ENCODE measurements at regions not wholly inside any gene's neighbourhood (a gene's known extent, or its start where the extent isn't known, plus 50 kb on each side); places are given as distances from the start of the nearest gene placed in this dataset.

- TF ChIP-seq, protein P1, sequence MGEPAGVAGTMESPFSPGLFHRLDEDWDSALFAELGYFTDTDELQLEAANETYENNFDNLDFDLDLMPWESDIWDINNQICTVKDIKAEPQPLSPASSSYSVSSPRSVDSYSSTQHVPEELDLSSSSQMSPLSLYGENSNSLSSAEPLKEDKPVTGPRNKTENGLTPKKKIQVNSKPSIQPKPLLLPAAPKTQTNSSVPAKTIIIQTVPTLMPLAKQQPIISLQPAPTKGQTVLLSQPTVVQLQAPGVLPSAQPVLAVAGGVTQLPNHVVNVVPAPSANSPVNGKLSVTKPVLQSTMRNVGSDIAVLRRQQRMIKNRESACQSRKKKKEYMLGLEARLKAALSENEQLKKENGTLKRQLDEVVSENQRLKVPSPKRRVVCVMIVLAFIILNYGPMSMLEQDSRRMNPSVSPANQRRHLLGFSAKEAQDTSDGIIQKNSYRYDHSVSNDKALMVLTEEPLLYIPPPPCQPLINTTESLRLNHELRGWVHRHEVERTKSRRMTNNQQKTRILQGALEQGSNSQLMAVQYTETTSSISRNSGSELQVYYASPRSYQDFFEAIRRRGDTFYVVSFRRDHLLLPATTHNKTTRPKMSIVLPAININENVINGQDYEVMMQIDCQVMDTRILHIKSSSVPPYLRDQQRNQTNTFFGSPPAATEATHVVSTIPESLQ (CRISPR knock-in tag; IDR thresholded peaks at IDR 0.05) = no peak
- TF ChIP-seq MYBL2 (CRISPR knock-in tag; IDR thresholded peaks at IDR 0.05) (no peak), JAZF1 (CRISPR knock-in tag; IDR thresholded peaks at IDR 0.05) (no peak), ZNF396 (CRISPR knock-in tag; IDR thresholded peaks at IDR 0.05; ENCODE audit: borderline replicate concordance) (no peak)
Observed at GRCh38 chr3:65166531-65166930, 478.7 kb upstream of the ADAMTS9 start (continued).

GRCh38 chr3:65158023-65158422, 470.2 kb upstream of the ADAMTS9 start:
- ChIA-PET CTCF (interaction anchor here (0.7 to 1.5 kb wide), 2 partner anchors 12 to 47 kb away, joined by 3 read pairs; no protein-coding TSS in a partner anchor), POLR2A (no interaction called here)
- Mint-ChIP-seq H3K36me3 (peaks cover 5% of the 10 kb centered on the region; the same call in 1 of the 2 replicates), H3K9me3 (peaks cover 37% of the 10 kb centered on the region), H3K4me1 (peaks cover 30% of the 10 kb centered on the region), H3K4me3 (no peak overlapping the region), H3K27ac (no peak overlapping the region), H3K27me3 (ENCODE audit: low read depth) (no peaks in the 10 kb centered on the region)
- no peak for TF ChIP-seq AR (CRISPR knock-in tag; IDR thresholded peaks at IDR 0.05)
- no peak for TF ChIP-seq IRF2 (CRISPR knock-in tag; IDR thresholded peaks at IDR 0.05; ENCODE audit: borderline replicate concordance, low read depth)
- TF ChIP-seq ZNF317 (CRISPR knock-in tag; IDR thresholded peaks at IDR 0.05; ENCODE audit: borderline replicate concordance, low read depth) = no peak
- TF ChIP-seq AFF4 (CRISPR knock-in tag; IDR thresholded peaks at IDR 0.05; ENCODE audit: borderline replicate concordance) = no peak
- no peak for TF ChIP-seq TCF7 (CRISPR knock-in tag; IDR thresholded peaks at IDR 0.05; ENCODE audit: low read depth)
- TF ChIP-seq, protein P2, sequence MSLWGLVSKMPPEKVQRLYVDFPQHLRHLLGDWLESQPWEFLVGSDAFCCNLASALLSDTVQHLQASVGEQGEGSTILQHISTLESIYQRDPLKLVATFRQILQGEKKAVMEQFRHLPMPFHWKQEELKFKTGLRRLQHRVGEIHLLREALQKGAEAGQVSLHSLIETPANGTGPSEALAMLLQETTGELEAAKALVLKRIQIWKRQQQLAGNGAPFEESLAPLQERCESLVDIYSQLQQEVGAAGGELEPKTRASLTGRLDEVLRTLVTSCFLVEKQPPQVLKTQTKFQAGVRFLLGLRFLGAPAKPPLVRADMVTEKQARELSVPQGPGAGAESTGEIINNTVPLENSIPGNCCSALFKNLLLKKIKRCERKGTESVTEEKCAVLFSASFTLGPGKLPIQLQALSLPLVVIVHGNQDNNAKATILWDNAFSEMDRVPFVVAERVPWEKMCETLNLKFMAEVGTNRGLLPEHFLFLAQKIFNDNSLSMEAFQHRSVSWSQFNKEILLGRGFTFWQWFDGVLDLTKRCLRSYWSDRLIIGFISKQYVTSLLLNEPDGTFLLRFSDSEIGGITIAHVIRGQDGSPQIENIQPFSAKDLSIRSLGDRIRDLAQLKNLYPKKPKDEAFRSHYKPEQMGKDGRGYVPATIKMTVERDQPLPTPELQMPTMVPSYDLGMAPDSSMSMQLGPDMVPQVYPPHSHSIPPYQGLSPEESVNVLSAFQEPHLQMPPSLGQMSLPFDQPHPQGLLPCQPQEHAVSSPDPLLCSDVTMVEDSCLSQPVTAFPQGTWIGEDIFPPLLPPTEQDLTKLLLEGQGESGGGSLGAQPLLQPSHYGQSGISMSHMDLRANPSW (CRISPR knock-in tag; conservative IDR thresholded peaks at IDR 0.05; ENCODE audit: low read depth) = no peak
- ATAC-seq = no peak
- no peak for DNase-seq (ENCODE audit: low spot score)

Measured in WTC11 (cell line).